Neural cell (in vitro differentiated cells): ENCODE measurements at regions not wholly inside any gene's neighbourhood (a gene's known extent, or its start where the extent isn't known, plus 50 kb on each side); places are given as distances from the start of the nearest gene placed in this dataset.

Experiments
- EP300 ChIP-seq: fragments of 450-650 bp; conservative IDR thresholded peaks from 2 replicates; pipeline ENCODE4 v1.6.1; 2014; ENCODE audit warnings: antibody characterized with exemption, mild to moderate bottlenecking, moderate library complexity; ENCODE audit not compliant: poor library complexity, severe bottlenecking
- EZH2 ChIP-seq: fragments of 200-600, 300-800 bp; shearing (Covaris generic), sonication (generic); IDR thresholded peaks from 2 replicates; pipeline ENCODE4 v1.6.1; 2014; ENCODE audit warnings: antibody characterized with exemption, low read length, borderline replicate concordance, mild to moderate bottlenecking; ENCODE audit not compliant: insufficient read depth, poor library complexity, severe bottlenecking
- MXI1 ChIP-seq: fragments of 450-650 bp; conservative IDR thresholded peaks from 2 replicates; pipeline ENCODE4 v1.6.1; 2014; ENCODE audit warnings: antibody characterized with exemption, mild to moderate bottlenecking; ENCODE audit not compliant: poor library complexity, severe bottlenecking
- POLR2AphosphoS5 ChIP-seq: IDR thresholded peaks from 2 replicates; pipeline ENCODE4 v1.6.1; 2012
- RAD21 ChIP-seq: fragments of 450-650 bp; conservative IDR thresholded peaks from 2 replicates; pipeline ENCODE4 v1.6.1; 2014; ENCODE audit warnings: antibody characterized with exemption, mild to moderate bottlenecking, moderate library complexity
- SMC3 ChIP-seq: fragments of 450-650 bp; conservative IDR thresholded peaks from 2 replicates; pipeline ENCODE4 v1.6.1; 2014; ENCODE audit warnings: antibody characterized with exemption, mild to moderate bottlenecking, moderate library complexity; ENCODE audit not compliant: poor library complexity
- TAF1 ChIP-seq: IDR thresholded peaks from 2 replicates; pipeline ENCODE4 v1.6.1; 2012; ENCODE audit warnings: low read depth
- TF ChIP-seq, protein P1 (sequence below): fragments of 450-650 bp; IDR thresholded peaks from 2 replicates; pipeline ENCODE4 v1.5.1; 2014; ENCODE audit warnings: antibody characterized with exemption, mild to moderate bottlenecking, moderate library complexity; ENCODE audit not compliant: poor library complexity, severe bottlenecking
- TF ChIP-seq, protein P2 (sequence below): IDR thresholded peaks from 2 replicates; pipeline ENCODE4 v1.6.1; 2012; ENCODE audit warnings: borderline replicate concordance

DNA sequence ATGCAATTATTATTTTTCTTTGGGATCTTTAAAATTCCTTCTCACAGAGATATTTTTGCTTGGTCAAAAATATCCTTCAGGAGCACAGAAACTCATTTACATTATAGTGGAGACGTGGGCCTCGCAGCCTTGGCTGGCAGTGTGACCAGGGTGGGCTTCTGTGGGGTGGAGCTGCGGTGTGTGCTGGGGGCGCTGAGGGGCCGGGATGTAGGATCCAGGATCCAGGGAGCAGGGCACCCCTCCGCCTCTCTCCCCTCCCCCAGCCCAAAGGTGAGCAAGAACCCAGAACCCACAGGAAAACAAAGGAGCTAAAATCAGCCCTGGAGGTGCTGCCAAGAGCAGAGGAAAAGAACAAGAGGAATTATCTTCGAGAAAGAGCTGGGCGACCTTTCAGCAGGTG is 79.1 kb upstream of the OLFM1 start:
- TF ChIP-seq TAF1 (no peak), POLR2AphosphoS5 (no peak), EP300 (no peak), EZH2 (no peak), SMC3 (no peak), MXI1 (no peak), RAD21 (no peak)
- TF ChIP-seq, protein P1, sequence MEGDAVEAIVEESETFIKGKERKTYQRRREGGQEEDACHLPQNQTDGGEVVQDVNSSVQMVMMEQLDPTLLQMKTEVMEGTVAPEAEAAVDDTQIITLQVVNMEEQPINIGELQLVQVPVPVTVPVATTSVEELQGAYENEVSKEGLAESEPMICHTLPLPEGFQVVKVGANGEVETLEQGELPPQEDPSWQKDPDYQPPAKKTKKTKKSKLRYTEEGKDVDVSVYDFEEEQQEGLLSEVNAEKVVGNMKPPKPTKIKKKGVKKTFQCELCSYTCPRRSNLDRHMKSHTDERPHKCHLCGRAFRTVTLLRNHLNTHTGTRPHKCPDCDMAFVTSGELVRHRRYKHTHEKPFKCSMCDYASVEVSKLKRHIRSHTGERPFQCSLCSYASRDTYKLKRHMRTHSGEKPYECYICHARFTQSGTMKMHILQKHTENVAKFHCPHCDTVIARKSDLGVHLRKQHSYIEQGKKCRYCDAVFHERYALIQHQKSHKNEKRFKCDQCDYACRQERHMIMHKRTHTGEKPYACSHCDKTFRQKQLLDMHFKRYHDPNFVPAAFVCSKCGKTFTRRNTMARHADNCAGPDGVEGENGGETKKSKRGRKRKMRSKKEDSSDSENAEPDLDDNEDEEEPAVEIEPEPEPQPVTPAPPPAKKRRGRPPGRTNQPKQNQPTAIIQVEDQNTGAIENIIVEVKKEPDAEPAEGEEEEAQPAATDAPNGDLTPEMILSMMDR, result no peak
- TF ChIP-seq, protein P2, sequence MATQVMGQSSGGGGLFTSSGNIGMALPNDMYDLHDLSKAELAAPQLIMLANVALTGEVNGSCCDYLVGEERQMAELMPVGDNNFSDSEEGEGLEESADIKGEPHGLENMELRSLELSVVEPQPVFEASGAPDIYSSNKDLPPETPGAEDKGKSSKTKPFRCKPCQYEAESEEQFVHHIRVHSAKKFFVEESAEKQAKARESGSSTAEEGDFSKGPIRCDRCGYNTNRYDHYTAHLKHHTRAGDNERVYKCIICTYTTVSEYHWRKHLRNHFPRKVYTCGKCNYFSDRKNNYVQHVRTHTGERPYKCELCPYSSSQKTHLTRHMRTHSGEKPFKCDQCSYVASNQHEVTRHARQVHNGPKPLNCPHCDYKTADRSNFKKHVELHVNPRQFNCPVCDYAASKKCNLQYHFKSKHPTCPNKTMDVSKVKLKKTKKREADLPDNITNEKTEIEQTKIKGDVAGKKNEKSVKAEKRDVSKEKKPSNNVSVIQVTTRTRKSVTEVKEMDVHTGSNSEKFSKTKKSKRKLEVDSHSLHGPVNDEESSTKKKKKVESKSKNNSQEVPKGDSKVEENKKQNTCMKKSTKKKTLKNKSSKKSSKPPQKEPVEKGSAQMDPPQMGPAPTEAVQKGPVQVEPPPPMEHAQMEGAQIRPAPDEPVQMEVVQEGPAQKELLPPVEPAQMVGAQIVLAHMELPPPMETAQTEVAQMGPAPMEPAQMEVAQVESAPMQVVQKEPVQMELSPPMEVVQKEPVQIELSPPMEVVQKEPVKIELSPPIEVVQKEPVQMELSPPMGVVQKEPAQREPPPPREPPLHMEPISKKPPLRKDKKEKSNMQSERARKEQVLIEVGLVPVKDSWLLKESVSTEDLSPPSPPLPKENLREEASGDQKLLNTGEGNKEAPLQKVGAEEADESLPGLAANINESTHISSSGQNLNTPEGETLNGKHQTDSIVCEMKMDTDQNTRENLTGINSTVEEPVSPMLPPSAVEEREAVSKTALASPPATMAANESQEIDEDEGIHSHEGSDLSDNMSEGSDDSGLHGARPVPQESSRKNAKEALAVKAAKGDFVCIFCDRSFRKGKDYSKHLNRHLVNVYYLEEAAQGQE, result no peak
